NCI-H2081 (cell line): ENCODE measurements at regions not wholly inside any gene's neighbourhood (a gene's known extent, or its start where the extent isn't known, plus 50 kb on each side); places are given as distances from the start of the nearest gene placed in this dataset.

Experiments used
- DNase-seq, 2 experiments: peaks; one replicate each; lab custom pipeline; 2025; lab: John Stamatoyannopoulos, UW

- no peak for DNase-seq
These were observed 1395.5 kb upstream of the PIK3C3 start for GRCh38 chr18:40559556-40559955.

- no peak for DNase-seq
These were observed 1396.2 kb upstream of the PIK3C3 start for GRCh38 chr18:40558706-40559392.

- DNase-seq, result no peak
These were observed 1399.1 kb upstream of the PIK3C3 start for GRCh38 chr18:40555914-40556313.

GRCh38 chr18:40553029-40553428 is 1402.0 kb upstream of the PIK3C3 start:
- DNase-seq, result no peak

- no peak for DNase-seq
These were observed 1408.2 kb upstream of the PIK3C3 start for GRCh38 chr18:40546875-40547274.

- no peak for DNase-seq
These were observed 1420.3 kb upstream of the PIK3C3 start for GRCh38 chr18:40534723-40535122.

GRCh38 chr18:40532046-40532445 is 1423.0 kb upstream of the PIK3C3 start:
- no peak for DNase-seq

- no peak for DNase-seq
These were observed 1424.0 kb upstream of the PIK3C3 start for GRCh38 chr18:40531051-40531450.

GRCh38 chr18:40529478-40529877 is 1425.6 kb upstream of the PIK3C3 start:
- DNase-seq, result no peak

- DNase-seq, result no peak
These were observed 1430.2 kb upstream of the PIK3C3 start for GRCh38 chr18:40524881-40525280.

GRCh38 chr18:40523287-40523686 is 1431.7 kb upstream of the PIK3C3 start:
- DNase-seq, result no peak

GRCh38 chr18:40501026-40501425 is 1454.0 kb upstream of the PIK3C3 start:
- no peak for DNase-seq

- DNase-seq, result no peak
These were observed 1460.4 kb upstream of the PIK3C3 start for GRCh38 chr18:40494603-40495002.

GRCh38 chr18:40493316-40493715 is 1461.7 kb upstream of the PIK3C3 start:
- no peak for DNase-seq

GRCh38 chr18:40489301-40489700 is 1465.7 kb upstream of the PIK3C3 start:
- DNase-seq, result no peak

GRCh38 chr18:40485318-40485717 is 1469.7 kb upstream of the PIK3C3 start:
- DNase-seq, result no peak

GRCh38 chr18:40473221-40474029 is 1481.6 kb upstream of the PIK3C3 start:
- no peak for DNase-seq

- DNase-seq, result no peak
These were observed 1484.3 kb upstream of the PIK3C3 start for GRCh38 chr18:40470723-40471122.

GRCh38 chr18:40469851-40470250 is 1485.2 kb upstream of the PIK3C3 start:
- no peak for DNase-seq

GRCh38 chr18:40469316-40469715 is 1485.7 kb upstream of the PIK3C3 start:
- DNase-seq, result no peak

- DNase-seq, result no peak
These were observed 1491.0 kb upstream of the PIK3C3 start for GRCh38 chr18:40464032-40464431.

- DNase-seq, result no peak
These were observed 1501.1 kb upstream of the PIK3C3 start for GRCh38 chr18:40453903-40454302.

- no peak for DNase-seq
These were observed 1502.4 kb upstream of the PIK3C3 start for GRCh38 chr18:40452599-40452998.

GRCh38 chr18:40450751-40451150 is 1504.3 kb upstream of the PIK3C3 start:
- no peak for DNase-seq
